ENCODE measurements at regions not wholly inside any gene's neighbourhood (a gene's known extent, or its start where the extent isn't known, plus 50 kb on each side); places are given as distances from the start of the nearest gene placed in this dataset.

DNA sequence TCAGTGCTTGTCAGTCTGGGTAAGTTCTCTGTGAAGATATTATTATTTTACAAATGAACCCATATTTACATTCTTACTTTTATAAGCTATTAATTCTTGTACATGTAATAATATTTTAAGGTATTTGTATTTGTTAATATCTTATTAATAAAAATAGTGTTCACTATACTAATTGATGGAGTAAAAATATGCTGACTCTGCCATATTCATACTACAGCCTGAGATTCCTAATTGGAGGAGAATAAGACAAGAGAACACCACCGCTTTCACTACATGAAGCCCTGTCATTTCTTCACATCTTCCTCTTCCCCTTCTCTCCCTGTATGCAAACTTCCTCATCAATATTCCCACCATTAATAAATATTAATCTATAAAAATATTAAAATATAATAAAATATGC is 167.6 kb upstream of the TUSC1 start:
- no peak for ATAC-seq
- TF ChIP-seq, protein P1, sequence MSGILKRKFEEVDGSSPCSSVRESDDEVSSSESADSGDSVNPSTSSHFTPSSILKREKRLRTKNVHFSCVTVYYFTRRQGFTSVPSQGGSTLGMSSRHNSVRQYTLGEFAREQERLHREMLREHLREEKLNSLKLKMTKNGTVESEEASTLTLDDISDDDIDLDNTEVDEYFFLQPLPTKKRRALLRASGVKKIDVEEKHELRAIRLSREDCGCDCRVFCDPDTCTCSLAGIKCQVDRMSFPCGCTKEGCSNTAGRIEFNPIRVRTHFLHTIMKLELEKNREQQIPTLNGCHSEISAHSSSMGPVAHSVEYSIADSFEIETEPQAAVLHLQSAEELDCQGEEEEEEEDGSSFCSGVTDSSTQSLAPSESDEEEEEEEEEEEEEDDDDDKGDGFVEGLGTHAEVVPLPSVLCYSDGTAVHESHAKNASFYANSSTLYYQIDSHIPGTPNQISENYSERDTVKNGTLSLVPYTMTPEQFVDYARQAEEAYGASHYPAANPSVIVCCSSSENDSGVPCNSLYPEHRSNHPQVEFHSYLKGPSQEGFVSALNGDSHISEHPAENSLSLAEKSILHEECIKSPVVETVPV (CRISPR knock-in tag; IDR thresholded peaks at IDR 0.05): no peak
- TF ChIP-seq ARNTL (CRISPR knock-in tag; IDR thresholded peaks at IDR 0.05; ENCODE audit: borderline replicate concordance, low read depth): no peak
- TF ChIP-seq TOX (CRISPR knock-in tag; IDR thresholded peaks at IDR 0.05; ENCODE audit: borderline replicate concordance): no peak
- TF ChIP-seq ZNF565 (CRISPR knock-in tag; conservative IDR thresholded peaks at IDR 0.05; ENCODE audit: low read depth): no peak
- no peak for TF ChIP-seq PPARA (CRISPR knock-in tag; IDR thresholded peaks at IDR 0.05; ENCODE audit: borderline replicate concordance)
- TF ChIP-seq, protein P2, sequence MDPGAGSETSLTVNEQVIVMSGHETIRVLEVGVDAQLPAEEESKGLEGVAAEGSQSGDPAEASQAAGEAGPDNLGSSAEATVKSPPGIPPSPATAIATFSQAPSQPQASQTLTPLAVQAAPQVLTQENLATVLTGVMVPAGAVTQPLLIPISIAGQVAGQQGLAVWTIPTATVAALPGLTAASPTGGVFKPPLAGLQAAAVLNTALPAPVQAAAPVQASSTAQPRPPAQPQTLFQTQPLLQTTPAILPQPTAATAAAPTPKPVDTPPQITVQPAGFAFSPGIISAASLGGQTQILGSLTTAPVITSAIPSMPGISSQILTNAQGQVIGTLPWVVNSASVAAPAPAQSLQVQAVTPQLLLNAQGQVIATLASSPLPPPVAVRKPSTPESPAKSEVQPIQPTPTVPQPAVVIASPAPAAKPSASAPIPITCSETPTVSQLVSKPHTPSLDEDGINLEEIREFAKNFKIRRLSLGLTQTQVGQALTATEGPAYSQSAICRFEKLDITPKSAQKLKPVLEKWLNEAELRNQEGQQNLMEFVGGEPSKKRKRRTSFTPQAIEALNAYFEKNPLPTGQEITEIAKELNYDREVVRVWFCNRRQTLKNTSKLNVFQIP (CRISPR knock-in tag; IDR thresholded peaks at IDR 0.05; ENCODE audit: borderline replicate concordance, low read depth): no peak
- no peak for TF ChIP-seq ZNF8 (CRISPR knock-in tag; IDR thresholded peaks at IDR 0.05)
- no peak for TF ChIP-seq ZC3H10 (CRISPR knock-in tag; IDR thresholded peaks at IDR 0.05)
- TF ChIP-seq BACH2 (CRISPR knock-in tag; IDR thresholded peaks at IDR 0.05; ENCODE audit: borderline replicate concordance): no peak
- no peak for TF ChIP-seq CSDC2 (CRISPR knock-in tag; IDR thresholded peaks at IDR 0.05)
- no peak for TF ChIP-seq ZFP30 (CRISPR knock-in tag; IDR thresholded peaks at IDR 0.05)
- TF ChIP-seq ZFP3 (CRISPR knock-in tag; IDR thresholded peaks at IDR 0.05): no peak
- no peak for TF ChIP-seq SNAI2 (CRISPR knock-in tag; IDR thresholded peaks at IDR 0.05)
- TF ChIP-seq, protein P3, sequence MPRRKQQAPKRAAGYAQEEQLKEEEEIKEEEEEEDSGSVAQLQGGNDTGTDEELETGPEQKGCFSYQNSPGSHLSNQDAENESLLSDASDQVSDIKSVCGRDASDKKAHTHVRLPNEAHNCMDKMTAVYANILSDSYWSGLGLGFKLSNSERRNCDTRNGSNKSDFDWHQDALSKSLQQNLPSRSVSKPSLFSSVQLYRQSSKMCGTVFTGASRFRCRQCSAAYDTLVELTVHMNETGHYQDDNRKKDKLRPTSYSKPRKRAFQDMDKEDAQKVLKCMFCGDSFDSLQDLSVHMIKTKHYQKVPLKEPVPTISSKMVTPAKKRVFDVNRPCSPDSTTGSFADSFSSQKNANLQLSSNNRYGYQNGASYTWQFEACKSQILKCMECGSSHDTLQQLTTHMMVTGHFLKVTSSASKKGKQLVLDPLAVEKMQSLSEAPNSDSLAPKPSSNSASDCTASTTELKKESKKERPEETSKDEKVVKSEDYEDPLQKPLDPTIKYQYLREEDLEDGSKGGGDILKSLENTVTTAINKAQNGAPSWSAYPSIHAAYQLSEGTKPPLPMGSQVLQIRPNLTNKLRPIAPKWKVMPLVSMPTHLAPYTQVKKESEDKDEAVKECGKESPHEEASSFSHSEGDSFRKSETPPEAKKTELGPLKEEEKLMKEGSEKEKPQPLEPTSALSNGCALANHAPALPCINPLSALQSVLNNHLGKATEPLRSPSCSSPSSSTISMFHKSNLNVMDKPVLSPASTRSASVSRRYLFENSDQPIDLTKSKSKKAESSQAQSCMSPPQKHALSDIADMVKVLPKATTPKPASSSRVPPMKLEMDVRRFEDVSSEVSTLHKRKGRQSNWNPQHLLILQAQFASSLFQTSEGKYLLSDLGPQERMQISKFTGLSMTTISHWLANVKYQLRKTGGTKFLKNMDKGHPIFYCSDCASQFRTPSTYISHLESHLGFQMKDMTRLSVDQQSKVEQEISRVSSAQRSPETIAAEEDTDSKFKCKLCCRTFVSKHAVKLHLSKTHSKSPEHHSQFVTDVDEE (CRISPR knock-in tag; IDR thresholded peaks at IDR 0.05): no peak
- no peak for TF ChIP-seq GLIS3 (CRISPR knock-in tag; IDR thresholded peaks at IDR 0.05)
- TF ChIP-seq OSR1 (CRISPR knock-in tag; IDR thresholded peaks at IDR 0.05): no peak
- TF ChIP-seq, protein P4, sequence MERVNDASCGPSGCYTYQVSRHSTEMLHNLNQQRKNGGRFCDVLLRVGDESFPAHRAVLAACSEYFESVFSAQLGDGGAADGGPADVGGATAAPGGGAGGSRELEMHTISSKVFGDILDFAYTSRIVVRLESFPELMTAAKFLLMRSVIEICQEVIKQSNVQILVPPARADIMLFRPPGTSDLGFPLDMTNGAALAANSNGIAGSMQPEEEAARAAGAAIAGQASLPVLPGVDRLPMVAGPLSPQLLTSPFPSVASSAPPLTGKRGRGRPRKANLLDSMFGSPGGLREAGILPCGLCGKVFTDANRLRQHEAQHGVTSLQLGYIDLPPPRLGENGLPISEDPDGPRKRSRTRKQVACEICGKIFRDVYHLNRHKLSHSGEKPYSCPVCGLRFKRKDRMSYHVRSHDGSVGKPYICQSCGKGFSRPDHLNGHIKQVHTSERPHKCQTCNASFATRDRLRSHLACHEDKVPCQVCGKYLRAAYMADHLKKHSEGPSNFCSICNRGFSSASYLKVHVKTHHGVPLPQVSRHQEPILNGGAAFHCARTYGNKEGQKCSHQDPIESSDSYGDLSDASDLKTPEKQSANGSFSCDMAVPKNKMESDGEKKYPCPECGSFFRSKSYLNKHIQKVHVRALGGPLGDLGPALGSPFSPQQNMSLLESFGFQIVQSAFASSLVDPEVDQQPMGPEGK (CRISPR knock-in tag; IDR thresholded peaks at IDR 0.05; ENCODE audit: borderline replicate concordance): no peak
- no peak for TF ChIP-seq TCF4 (CRISPR knock-in tag; IDR thresholded peaks at IDR 0.05; ENCODE audit: borderline replicate concordance)
- TF ChIP-seq, protein P5, sequence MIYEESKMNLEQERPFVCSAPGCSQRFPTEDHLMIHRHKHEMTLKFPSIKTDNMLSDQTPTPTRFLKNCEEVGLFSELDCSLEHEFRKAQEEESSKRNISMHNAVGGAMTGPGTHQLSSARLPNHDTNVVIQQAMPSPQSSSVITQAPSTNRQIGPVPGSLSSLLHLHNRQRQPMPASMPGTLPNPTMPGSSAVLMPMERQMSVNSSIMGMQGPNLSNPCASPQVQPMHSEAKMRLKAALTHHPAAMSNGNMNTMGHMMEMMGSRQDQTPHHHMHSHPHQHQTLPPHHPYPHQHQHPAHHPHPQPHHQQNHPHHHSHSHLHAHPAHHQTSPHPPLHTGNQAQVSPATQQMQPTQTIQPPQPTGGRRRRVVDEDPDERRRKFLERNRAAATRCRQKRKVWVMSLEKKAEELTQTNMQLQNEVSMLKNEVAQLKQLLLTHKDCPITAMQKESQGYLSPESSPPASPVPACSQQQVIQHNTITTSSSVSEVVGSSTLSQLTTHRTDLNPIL (CRISPR knock-in tag; IDR thresholded peaks at IDR 0.05; ENCODE audit: low read depth): no peak
- TF ChIP-seq RARB (CRISPR knock-in tag; IDR thresholded peaks at IDR 0.05): no peak

DNA sequence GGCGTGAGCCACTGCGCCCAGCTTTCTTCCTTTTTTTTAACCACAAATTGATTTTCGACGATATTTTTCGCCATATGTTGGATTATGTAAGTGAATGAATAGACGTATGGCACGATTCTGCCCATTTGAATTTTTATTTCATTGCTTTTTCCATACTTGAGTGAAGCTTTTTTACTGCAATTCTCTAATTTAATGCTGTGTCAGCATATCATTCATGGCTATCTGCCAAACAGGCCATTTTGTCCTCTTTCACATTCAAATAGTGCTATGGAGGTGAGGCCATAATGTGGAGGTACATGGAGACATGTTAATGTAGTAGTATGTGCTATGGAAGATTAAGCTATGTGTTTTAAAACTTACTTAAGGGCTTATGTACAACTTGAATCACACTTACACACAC is 152.1 kb upstream of the TUSC1 start:
- ATAC-seq: no peak
- no peak for TF ChIP-seq ZC3H10 (CRISPR knock-in tag; IDR thresholded peaks at IDR 0.05)
- no peak for TF ChIP-seq ESRRG (CRISPR knock-in tag; IDR thresholded peaks at IDR 0.05)
- no peak for TF ChIP-seq RARB (CRISPR knock-in tag; IDR thresholded peaks at IDR 0.05)
- TF ChIP-seq BACH2 (CRISPR knock-in tag; IDR thresholded peaks at IDR 0.05; ENCODE audit: borderline replicate concordance): no peak
- no peak for TF ChIP-seq TCF4 (CRISPR knock-in tag; IDR thresholded peaks at IDR 0.05; ENCODE audit: borderline replicate concordance)
- TF ChIP-seq ZNF8 (CRISPR knock-in tag; IDR thresholded peaks at IDR 0.05): no peak
- no peak for TF ChIP-seq OSR1 (CRISPR knock-in tag; IDR thresholded peaks at IDR 0.05)
- TF ChIP-seq CSDC2 (CRISPR knock-in tag; IDR thresholded peaks at IDR 0.05): no peak
- TF ChIP-seq PPARA (CRISPR knock-in tag; IDR thresholded peaks at IDR 0.05; ENCODE audit: borderline replicate concordance): no peak
- TF ChIP-seq ZNF565 (CRISPR knock-in tag; conservative IDR thresholded peaks at IDR 0.05; ENCODE audit: low read depth): no peak
- TF ChIP-seq ZFP3 (CRISPR knock-in tag; IDR thresholded peaks at IDR 0.05): no peak
- TF ChIP-seq GLIS3 (CRISPR knock-in tag; IDR thresholded peaks at IDR 0.05): no peak
- TF ChIP-seq ZNF70 (CRISPR knock-in tag; IDR thresholded peaks at IDR 0.05): no peak
- no peak for TF ChIP-seq ZFP30 (CRISPR knock-in tag; IDR thresholded peaks at IDR 0.05)
- no peak for TF ChIP-seq ISL1 (CRISPR knock-in tag; IDR thresholded peaks at IDR 0.05)
- TF ChIP-seq TOX (CRISPR knock-in tag; IDR thresholded peaks at IDR 0.05; ENCODE audit: borderline replicate concordance): no peak
- TF ChIP-seq ARNTL (CRISPR knock-in tag; IDR thresholded peaks at IDR 0.05; ENCODE audit: borderline replicate concordance, low read depth): no peak
- TF ChIP-seq, protein P4 (CRISPR knock-in tag; IDR thresholded peaks at IDR 0.05; ENCODE audit: borderline replicate concordance): no peak
- TF ChIP-seq, protein P2 (CRISPR knock-in tag; IDR thresholded peaks at IDR 0.05; ENCODE audit: borderline replicate concordance, low read depth): no peak

Measured in SK-N-SH treated with all-trans-retinoic acid at 6 μM for 48 hours (cell line).